IPS-20b (cell line): ENCODE measurements at regions not wholly inside any gene's neighbourhood (a gene's known extent, or its start where the extent isn't known, plus 50 kb on each side); places are given as distances from the start of the nearest gene placed in this dataset.

Experiments
- H3K27ac ChIP-seq: one replicate; pipeline ENCODE4 v1.5.1; 2013; ENCODE audit warnings: low read length
- H3K27me3 ChIP-seq: 2 replicates; pipeline ENCODE4 v1.6.1; 2013; ENCODE audit warnings: mild to moderate bottlenecking, low read length, inconsistent platforms; ENCODE audit not compliant: insufficient read depth
- H3K36me3 ChIP-seq: 2 replicates; pipeline ENCODE4 v1.6.1; 2013; ENCODE audit warnings: low read depth, mild to moderate bottlenecking, inconsistent platforms, low read length, moderate library complexity; ENCODE audit not compliant: insufficient read depth
- H3K4me1 ChIP-seq: 2 replicates; pipeline ENCODE4 v1.6.1; 2013; ENCODE audit warnings: mild to moderate bottlenecking, control low read depth, inconsistent platforms, low read length, moderate library complexity; ENCODE audit not compliant: insufficient read depth
- H3K4me3 ChIP-seq: 2 replicates; pipeline ENCODE4 v1.5.1; 2013; ENCODE audit warnings: mild to moderate bottlenecking, low read length, inconsistent platforms
- H3K9ac ChIP-seq: 2 replicates; pipeline ENCODE4 v1.6.1; 2013; ENCODE audit warnings: low read depth, mild to moderate bottlenecking, inconsistent platforms, low read length, moderate library complexity
- H3K9me3 ChIP-seq: 2 replicates; pipeline ENCODE4 v1.6.1; 2013; ENCODE audit warnings: mild to moderate bottlenecking, low read depth, low read length, inconsistent platforms; ENCODE audit not compliant: insufficient read depth

DNA sequence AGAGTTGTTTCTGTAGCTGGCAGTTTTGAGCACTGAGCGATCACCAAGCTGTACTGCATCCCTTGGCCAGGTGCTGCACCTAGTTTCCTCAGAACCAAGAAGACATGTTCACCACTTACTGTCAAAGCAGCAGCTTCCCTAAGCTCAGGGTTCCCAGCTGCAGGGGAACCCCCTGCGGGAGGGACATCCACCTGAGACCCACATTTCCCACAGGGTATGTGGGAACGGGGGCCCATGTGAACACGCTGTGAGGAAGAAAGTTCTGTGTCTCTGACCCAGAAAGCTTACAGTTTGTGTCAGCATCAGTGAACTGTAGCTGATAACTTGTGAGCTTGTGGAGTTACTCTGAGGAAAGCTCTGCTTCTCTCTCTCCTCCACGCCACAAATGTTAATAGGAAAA lies 436.8 kb upstream of the IGFBP3 start:
- H3K4me3 ChIP-seq: no peak overlapping the region
- peaks cover 5% of the 10 kb centered on the region; the same call in 1 of the 2 replicates for H3K4me1 ChIP-seq
- no peaks in the 10 kb centered on the region for H3K36me3 ChIP-seq
- H3K9me3 ChIP-seq: no peaks in the 10 kb centered on the region
- no peak overlapping the region for H3K9ac ChIP-seq
- no peaks in the 10 kb centered on the region for H3K27me3 ChIP-seq
- H3K27ac ChIP-seq: no peak overlapping the region

DNA sequence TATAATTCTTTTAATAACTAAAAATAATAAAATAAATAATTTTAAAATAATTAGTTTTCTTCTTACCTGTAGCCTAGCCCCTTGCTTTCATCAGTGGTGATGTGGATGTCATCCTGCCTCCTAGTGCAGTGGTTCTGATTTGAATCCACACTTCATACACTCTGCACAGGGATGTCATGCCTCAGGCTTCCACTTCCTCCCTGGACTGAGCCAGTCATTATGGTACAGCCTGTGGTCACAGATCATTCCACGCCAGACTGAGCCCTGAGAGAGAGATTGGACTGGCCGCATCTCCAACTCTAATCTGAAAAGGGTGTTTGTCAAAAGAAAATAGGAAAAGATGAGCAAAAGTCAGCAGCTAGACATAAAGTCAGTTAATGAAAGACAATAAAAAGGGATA lies 436.2 kb upstream of the IGFBP3 start:
- Histone ChIP-seq H3K9ac (no peak overlapping the region), H3K4me1 (peaks cover 5% of the 10 kb centered on the region; the same call in 1 of the 2 replicates), H3K27ac (no peak overlapping the region), H3K27me3 (no peaks in the 10 kb centered on the region), H3K9me3 (no peaks in the 10 kb centered on the region), H3K4me3 (no peak overlapping the region), H3K36me3 (no peaks in the 10 kb centered on the region)

DNA sequence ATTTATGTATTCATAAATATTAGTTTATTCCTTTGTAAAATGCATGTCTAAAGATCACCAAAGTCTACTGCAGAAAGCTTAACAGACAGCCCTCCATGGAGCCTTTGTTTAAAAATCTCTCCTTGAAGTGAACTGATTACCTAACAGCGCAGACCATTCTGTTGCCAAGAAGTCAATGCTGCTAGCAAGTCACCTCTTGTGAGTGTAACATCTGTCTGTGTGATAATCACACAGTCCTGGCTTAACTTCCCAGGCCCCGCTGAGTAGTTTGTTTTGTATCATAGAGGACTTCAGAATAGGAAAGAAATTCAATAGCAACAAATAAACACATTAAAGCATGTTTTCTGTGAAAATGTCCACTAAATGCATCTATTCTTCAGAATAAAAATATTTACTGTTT lies 435.3 kb upstream of the IGFBP3 start:
- no peaks in the 10 kb centered on the region for H3K36me3 ChIP-seq
- H3K4me1 ChIP-seq: peaks cover 5% of the 10 kb centered on the region; the same call in 1 of the 2 replicates
- H3K4me3 ChIP-seq: no peak overlapping the region
- no peak overlapping the region for H3K27ac ChIP-seq
- no peaks in the 10 kb centered on the region for H3K27me3 ChIP-seq
- no peak overlapping the region for H3K9ac ChIP-seq
- no peaks in the 10 kb centered on the region for H3K9me3 ChIP-seq

DNA sequence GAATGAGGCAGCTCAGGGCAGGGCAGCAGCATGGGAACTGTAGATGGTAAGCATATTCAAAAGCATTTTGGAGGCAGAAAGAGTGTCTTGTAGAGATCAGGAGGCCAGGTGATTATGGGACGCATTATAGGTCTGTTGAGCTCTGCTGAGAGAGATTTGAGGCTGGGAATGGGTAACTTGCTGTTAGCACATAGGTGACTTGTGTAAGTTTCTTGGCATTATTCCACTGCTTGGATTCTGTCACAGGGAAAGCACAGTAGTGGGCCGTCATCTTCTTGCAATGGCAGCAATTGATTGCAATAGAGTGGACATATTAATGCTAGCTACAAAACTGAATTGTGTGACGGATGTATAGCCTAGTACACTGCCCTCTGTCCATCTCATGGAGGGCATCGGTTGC lies 434.3 kb upstream of the IGFBP3 start:
- Histone ChIP-seq H3K36me3 (no peaks in the 10 kb centered on the region), H3K4me1 (peaks cover 4% of the 10 kb centered on the region; the same call in 1 of the 2 replicates), H3K4me3 (no peak overlapping the region), H3K9ac (no peak overlapping the region), H3K27me3 (no peaks in the 10 kb centered on the region), H3K9me3 (no peaks in the 10 kb centered on the region), H3K27ac (no peak overlapping the region)

DNA sequence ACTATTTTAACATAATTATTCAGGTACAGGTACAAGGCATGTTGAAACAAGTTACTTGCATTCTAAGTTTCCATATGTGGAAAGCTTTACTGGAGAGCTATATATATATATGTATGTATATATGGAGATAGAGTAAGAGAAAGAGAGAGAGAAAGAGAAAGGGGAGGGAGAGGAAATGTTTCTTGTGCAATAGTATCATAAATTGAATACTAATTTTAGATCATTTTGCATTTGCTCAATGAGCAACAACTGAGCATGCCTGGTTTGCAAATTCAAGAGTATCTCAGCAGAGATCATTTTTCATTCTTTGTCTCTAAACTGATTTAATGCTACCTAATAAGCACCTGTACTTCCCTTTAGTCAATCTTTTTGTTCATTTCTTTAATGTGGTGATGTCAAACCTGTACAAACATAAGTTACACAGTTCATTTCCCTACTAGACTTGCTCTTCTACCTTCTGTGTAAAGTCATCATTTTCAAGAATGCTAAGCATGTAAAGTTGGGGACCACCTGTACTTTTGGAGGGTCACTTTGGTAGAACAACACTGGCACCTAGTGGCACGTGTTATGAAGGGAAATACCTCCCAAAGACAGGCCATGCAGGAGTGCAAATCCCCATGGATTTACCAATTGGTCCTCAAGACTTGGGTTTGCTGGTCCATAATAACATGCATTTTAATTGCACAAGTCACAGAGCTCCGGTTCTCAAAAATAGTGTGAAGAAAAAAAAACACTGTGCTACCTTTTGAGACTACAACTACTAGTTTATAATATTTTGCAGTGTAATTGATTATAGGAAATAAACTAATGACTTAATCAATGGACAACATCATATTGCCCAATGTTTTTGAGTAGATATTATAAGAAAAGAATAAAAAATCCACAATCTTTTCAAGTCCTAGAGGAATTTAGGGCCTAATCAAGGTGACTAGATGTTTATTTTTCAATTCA lies 431.2 kb upstream of the IGFBP3 start:
- Histone ChIP-seq H3K4me3 (no peak overlapping the region), H3K9ac (no peak overlapping the region), H3K27me3 (no peaks in the 10 kb centered on the region), H3K36me3 (no peaks in the 10 kb centered on the region), H3K27ac (no peak overlapping the region), H3K4me1 (0 out of 2 replicates have a peak, but pooled peaks cover 5% of the 10 kb centered on the region), H3K9me3 (no peaks in the 10 kb centered on the region)

DNA sequence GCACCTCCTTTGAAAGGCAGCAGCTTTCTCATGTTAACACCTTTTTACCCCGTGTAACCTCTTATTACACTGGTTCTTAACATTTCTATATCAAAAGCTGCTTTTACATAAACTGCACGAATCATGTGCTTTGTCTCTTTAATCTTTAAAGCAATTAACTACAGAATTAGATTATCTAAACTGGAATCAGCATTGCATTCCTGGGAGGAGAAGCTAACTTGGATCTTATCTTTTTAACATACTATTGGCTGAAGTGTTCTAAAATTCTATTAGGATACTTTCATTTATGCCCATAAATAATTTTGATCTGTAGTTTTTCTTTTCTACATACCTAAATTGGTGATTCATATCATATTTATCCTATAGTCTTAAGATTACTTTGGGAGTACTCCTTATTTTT lies 428.4 kb upstream of the IGFBP3 start:
- Histone ChIP-seq H3K27me3 (no peaks in the 10 kb centered on the region), H3K9ac (no peak overlapping the region), H3K4me1 (0 out of 2 replicates have a peak, but pooled peaks cover 5% of the 10 kb centered on the region), H3K4me3 (no peak overlapping the region), H3K9me3 (no peaks in the 10 kb centered on the region), H3K27ac (no peak overlapping the region), H3K36me3 (no peaks in the 10 kb centered on the region)

DNA sequence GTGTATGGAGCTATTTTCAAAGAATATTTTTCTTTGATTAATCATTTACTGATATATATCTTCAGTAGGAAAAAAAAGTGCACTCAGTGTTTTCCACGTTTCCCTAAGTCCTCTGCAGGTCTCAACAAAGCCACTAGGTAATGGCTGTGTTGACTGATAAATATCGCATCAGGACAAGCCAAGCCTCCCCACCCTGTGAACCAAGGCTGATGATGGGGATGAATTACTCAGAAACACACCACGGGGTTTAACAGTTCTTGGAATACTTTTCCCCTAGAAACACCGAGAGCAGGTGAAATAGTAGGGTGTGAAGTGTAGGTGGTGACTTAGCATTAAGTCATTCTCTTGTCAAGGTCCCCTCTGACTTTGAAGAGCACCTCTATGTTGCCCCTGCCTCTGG lies 423.5 kb upstream of the IGFBP3 start:
- Histone ChIP-seq H3K4me1 (no peaks in the 10 kb centered on the region), H3K27ac (no peak overlapping the region), H3K27me3 (no peaks in the 10 kb centered on the region)

DNA sequence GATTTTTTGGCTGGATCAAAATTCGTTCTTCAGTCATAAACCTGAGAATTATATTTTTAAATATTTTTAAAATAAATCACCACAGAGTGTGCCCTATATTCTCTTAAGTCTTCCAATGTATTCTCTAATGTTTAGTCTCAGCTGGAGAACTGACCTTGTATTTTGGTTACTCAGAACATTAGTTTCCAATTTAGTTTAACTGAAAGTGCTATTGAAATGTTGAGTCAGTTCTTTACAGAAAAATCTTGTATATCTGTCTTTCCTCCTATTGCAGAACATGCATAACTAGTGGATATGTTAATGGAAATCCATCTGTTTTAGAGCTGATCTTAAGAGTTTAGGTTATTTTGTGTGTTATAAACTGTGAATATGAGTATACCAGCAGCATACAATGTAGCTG lies 422.7 kb upstream of the IGFBP3 start:
- Histone ChIP-seq H3K4me3 (no peak overlapping the region), H3K9ac (no peak overlapping the region), H3K36me3 (no peaks in the 10 kb centered on the region), H3K9me3 (no peaks in the 10 kb centered on the region), H3K27me3 (no peaks in the 10 kb centered on the region), H3K4me1 (no peaks in the 10 kb centered on the region), H3K27ac (no peak overlapping the region)

More for the DNA sequence above, 423.5 kb upstream of the IGFBP3 start:
- no peak overlapping the region for H3K9ac ChIP-seq
- H3K36me3 ChIP-seq: no peaks in the 10 kb centered on the region
- no peaks in the 10 kb centered on the region for H3K9me3 ChIP-seq
- H3K4me3 ChIP-seq: no peak overlapping the region

DNA sequence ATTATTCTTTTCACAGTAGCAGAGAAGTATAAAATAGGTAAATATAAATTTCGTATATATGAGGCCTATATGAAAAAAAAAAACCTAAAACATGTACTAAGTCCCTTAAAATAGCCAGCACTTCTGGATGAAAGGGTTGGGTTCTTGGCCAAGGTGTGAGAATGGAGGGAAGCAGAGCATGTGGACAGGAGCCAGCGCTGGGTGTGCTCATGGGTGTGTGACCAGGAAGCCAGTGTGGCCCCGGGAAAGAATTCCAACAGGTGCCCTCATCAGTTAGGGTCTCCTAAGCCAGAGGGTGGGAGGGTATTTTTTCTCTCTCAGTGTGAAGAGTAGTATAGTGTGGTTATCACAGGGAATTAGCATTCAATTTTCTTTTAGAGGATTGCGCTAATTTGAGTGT lies 401.9 kb upstream of the IGFBP3 start:
- H3K36me3 ChIP-seq: no peaks in the 10 kb centered on the region
- H3K4me3 ChIP-seq: no peak overlapping the region
- no peaks in the 10 kb centered on the region for H3K4me1 ChIP-seq
- H3K9me3 ChIP-seq: no peaks in the 10 kb centered on the region
- no peak overlapping the region for H3K27ac ChIP-seq
- H3K9ac ChIP-seq: no peak overlapping the region
- H3K27me3 ChIP-seq: no peaks in the 10 kb centered on the region

DNA sequence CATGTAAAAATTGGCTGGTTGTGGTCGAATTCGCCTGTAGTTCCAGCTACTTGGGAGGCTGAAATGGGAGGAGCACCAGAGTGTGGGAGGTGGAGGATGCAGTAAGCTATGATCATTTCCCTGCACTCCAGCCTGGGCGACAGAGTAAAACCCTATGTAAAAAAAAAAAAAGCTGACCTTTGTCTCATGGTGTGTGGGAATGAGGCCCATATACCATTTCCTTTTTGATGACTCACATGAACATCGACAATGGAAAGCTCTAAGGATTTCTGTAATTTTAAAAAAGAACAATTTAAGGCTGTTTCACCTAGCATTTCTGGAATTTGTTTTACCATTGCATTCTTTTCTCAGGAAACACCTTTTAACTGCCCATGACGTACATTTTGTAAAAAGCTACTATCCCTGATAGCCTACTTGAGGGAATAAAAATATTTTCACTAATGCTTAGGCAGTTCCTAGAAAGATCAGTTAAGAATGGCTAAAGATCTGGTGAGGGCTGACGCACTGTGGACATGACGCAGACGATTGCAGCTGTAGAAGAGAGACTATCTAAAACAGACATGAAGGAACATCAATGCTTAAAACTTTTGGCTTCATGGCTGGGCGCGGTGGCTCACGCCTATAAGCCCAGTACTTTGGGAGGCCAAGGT lies 400.6 kb upstream of the IGFBP3 start:
- H3K9me3 ChIP-seq: no peaks in the 10 kb centered on the region
- H3K27me3 ChIP-seq: no peaks in the 10 kb centered on the region
- no peaks in the 10 kb centered on the region for H3K36me3 ChIP-seq
- no peak overlapping the region for H3K4me3 ChIP-seq
- H3K9ac ChIP-seq: no peak overlapping the region
- H3K4me1 ChIP-seq: no peaks in the 10 kb centered on the region
- H3K27ac ChIP-seq: no peak overlapping the region

DNA sequence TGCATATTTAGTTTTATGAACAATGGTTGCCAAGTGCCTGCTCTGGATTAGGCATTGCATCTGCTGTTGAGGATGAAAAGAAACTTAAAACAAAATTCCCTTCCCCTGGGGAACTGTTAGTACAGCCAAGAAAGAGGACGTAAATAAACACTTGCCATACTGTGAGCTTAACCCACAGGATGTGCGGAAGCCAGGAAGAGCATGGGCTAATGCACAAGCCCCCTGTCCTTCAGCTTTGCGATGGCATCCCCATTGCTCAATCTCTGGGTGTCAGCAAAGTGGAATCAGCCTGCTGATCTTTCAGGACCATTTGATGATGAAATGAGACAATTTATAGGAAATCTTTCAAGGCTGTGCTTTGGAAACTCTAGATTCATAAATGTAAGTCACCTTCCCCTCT lies 399.9 kb upstream of the IGFBP3 start:
- H3K9me3 ChIP-seq: no peaks in the 10 kb centered on the region
- H3K27me3 ChIP-seq: no peaks in the 10 kb centered on the region

DNA sequence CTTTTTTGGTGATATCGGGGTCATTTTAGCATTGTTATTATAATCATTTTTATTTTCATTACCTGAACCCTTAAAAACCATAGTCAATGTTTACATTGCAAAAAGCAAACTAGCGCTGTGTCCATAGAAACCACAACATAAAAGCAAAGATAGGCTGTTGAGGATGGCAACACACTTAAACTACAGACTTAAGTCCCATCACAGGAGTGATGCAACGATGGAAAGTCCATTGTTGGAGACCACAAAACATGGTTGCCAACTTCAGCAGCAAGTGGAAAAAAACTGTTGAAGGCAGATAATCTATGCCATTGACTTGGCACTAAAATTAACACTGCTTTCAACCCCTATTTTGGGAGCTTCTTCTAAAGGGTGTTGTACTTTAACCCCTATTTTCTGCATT lies 398.8 kb upstream of the IGFBP3 start:
- Histone ChIP-seq H3K27me3 (no peaks in the 10 kb centered on the region), H3K9ac (no peak overlapping the region), H3K4me3 (no peak overlapping the region), H3K9me3 (no peaks in the 10 kb centered on the region), H3K36me3 (no peaks in the 10 kb centered on the region), H3K4me1 (no peaks in the 10 kb centered on the region), H3K27ac (no peak overlapping the region)

More for the DNA sequence above, 399.9 kb upstream of the IGFBP3 start:
- Histone ChIP-seq H3K27ac (no peak overlapping the region), H3K4me1 (no peaks in the 10 kb centered on the region), H3K9ac (no peak overlapping the region), H3K4me3 (no peak overlapping the region), H3K36me3 (no peaks in the 10 kb centered on the region)
